Astrocyte of the cerebellum (primary cell): ENCODE measurements at regions not wholly inside any gene's neighbourhood (a gene's known extent, or its start where the extent isn't known, plus 50 kb on each side); places are given as distances from the start of the nearest gene placed in this dataset.

Source experiments
- DNase-seq: peaks from one replicate; pipeline ENCODE4 v3.0.0-alpha.2; 2011; ENCODE audit warnings: low read depth
- H3K4me3 ChIP-seq: 2 replicates; pipeline ENCODE4 v1.5.1; 2011; ENCODE audit warnings: mild to moderate bottlenecking, low read depth, low read length, moderate library complexity
- CTCF ChIP-seq: IDR thresholded peaks from 2 replicates; pipeline ENCODE4 v1.5.1; 2012; ENCODE audit warnings: low read length, low read depth, moderate library complexity, mild to moderate bottlenecking; ENCODE audit errors: missing control alignments
- in situ Hi-C: cut with HindIII; loops from 2 replicates; pipeline ENCODE4 v1.10.0; 2017; ENCODE audit warnings: low sequenced_read_pairs

GRCh38 chr20:24131684-24132083 lies 143.1 kb upstream of the GGTLC1 start:
- H3K4me3 ChIP-seq, result no peak overlapping the region
- no peak for DNase-seq
- in situ Hi-C loops, result no loop called here
- TF ChIP-seq CTCF, result no peak

GRCh38 chr20:24131281-24131680 lies 142.7 kb upstream of the GGTLC1 start:
- no peak for TF ChIP-seq CTCF
- no peak for DNase-seq
- H3K4me3 ChIP-seq, result no peak overlapping the region
- in situ Hi-C loops, result no loop called here

- in situ Hi-C loops, result no loop called here
- no peak for TF ChIP-seq CTCF
- no peak overlapping the region for H3K4me3 ChIP-seq
- no peak for DNase-seq
Measured at GRCh38 chr20:24129641-24130040, 141.1 kb upstream of the GGTLC1 start.

GRCh38 chr20:24124951-24125650 lies 136.5 kb upstream of the GGTLC1 start:
- in situ Hi-C loops, result no loop called here
- TF ChIP-seq CTCF, result no peak
- DNase-seq, result no peak
- no peak overlapping the region for H3K4me3 ChIP-seq

GRCh38 chr20:24124003-24124402 lies 135.4 kb upstream of the GGTLC1 start:
- no peak for DNase-seq
- in situ Hi-C loops, result no loop called here
- no peak for TF ChIP-seq CTCF
- no peak overlapping the region for H3K4me3 ChIP-seq

GRCh38 chr20:24118441-24119175 lies 130.0 kb upstream of the GGTLC1 start:
- no peak for TF ChIP-seq CTCF
- in situ Hi-C loops, result no loop called here

More at GRCh38 chr20:24118441-24119175, 130.0 kb upstream of the GGTLC1 start:
- DNase-seq, result no peak
- no peak overlapping the region for H3K4me3 ChIP-seq
